ENCODE measurements at regions not wholly inside any gene's neighbourhood (a gene's known extent, or its start where the extent isn't known, plus 50 kb on each side); places are given as distances from the start of the nearest gene placed in this dataset.

DNA sequence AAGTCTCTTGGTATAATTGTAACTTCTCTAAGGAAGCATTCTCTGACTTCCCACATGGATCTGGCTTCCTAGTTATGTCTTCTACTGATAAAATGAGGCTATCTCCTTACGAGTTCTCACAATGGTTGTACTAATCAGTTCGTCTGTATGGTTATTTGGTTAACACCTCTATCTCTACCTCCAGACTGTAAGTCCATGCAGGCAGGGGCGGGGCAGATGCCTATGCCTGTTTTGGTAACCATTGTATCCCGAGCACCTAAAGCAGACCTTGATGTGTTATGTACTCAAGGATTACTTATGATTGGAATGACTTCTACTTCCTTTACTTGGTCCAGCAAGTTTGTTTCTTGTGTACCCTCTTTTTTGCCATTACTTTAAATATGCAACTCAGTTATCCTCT is 125.0 kb upstream of the PITX1 start:
- TF ChIP-seq, protein P1, sequence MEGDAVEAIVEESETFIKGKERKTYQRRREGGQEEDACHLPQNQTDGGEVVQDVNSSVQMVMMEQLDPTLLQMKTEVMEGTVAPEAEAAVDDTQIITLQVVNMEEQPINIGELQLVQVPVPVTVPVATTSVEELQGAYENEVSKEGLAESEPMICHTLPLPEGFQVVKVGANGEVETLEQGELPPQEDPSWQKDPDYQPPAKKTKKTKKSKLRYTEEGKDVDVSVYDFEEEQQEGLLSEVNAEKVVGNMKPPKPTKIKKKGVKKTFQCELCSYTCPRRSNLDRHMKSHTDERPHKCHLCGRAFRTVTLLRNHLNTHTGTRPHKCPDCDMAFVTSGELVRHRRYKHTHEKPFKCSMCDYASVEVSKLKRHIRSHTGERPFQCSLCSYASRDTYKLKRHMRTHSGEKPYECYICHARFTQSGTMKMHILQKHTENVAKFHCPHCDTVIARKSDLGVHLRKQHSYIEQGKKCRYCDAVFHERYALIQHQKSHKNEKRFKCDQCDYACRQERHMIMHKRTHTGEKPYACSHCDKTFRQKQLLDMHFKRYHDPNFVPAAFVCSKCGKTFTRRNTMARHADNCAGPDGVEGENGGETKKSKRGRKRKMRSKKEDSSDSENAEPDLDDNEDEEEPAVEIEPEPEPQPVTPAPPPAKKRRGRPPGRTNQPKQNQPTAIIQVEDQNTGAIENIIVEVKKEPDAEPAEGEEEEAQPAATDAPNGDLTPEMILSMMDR (IDR thresholded peaks at IDR 0.05 in 2 of 3, conservative IDR thresholded peaks at IDR 0.05 in 1 of 3; ENCODE audit: control insufficient read depth in 2 of 3, extremely low read depth in 1 of 3, insufficient read depth in 1 of 3, low read depth in 3 of 3, low read length in 3 of 3) = no peak
- no peak for TF ChIP-seq SUZ12 (IDR thresholded peaks at IDR 0.05; ENCODE audit: unreplicated experiment)
- TF ChIP-seq RAD21 (IDR thresholded peaks at IDR 0.05; ENCODE audit: insufficient read depth, low read depth, low read length) = no peak
- no peak for TF ChIP-seq ZZZ3 (IDR thresholded peaks at IDR 0.05; ENCODE audit: control insufficient read depth, insufficient read length, low read depth)
- no peak for TF ChIP-seq HDAC2 (IDR thresholded peaks at IDR 0.05)
- no peak for TF ChIP-seq PKNOX1 (IDR thresholded peaks at IDR 0.05)
- TF ChIP-seq ZNF274 (IDR thresholded peaks at IDR 0.05; ENCODE audit: insufficient read depth, insufficient read length) = no peak
- no peak for TF ChIP-seq CEBPB (IDR thresholded peaks at IDR 0.05; ENCODE audit: borderline replicate concordance in 1 of 2, low read depth in 2 of 2, low read length in 2 of 2)
- no peak for TF ChIP-seq EZH2 (IDR thresholded peaks at IDR 0.05; ENCODE audit: borderline replicate concordance, control insufficient read depth, low read depth, low read length)
